Natural killer cell (primary cell): ENCODE measurements at regions not wholly inside any gene's neighbourhood (a gene's known extent, or its start where the extent isn't known, plus 50 kb on each side); places are given as distances from the start of the nearest gene placed in this dataset.

Experiments
- ATAC-seq, 3 donors: fragments of 150-1000 bp in 2 of 3; fragments of 200-7000 bp in 1 of 3; cut with Tn5 transposase; 1 replicate in 1 of 3; 2 replicates in 2 of 3; pipeline ENCODE4 v1.10.0; 2021; ENCODE audit warnings: mild to moderate bottlenecking in 2 of 3, moderate library complexity in 2 of 3
- DNase-seq, 2 donors: peaks; one replicate each; pipeline versions ENCODE4 v3.0.0 to v3.0.0-alpha.2; 2013 to 2021; ENCODE audit warnings: mixed read lengths in 1 of 2
- H3K27ac ChIP-seq: one replicate; pipeline ENCODE4 v1.5.1; 2013; ENCODE audit warnings: mild to moderate bottlenecking, low read length
- H3K27me3 ChIP-seq: one replicate; pipeline ENCODE4 v1.6.1; 2013; ENCODE audit warnings: low read length; ENCODE audit not compliant: control insufficient read depth, insufficient read depth
- H3K36me3 ChIP-seq: one replicate; pipeline ENCODE4 v1.6.1; 2013; ENCODE audit warnings: low read length; ENCODE audit not compliant: control insufficient read depth, insufficient read depth
- H3K4me1 ChIP-seq: one replicate; pipeline ENCODE4 v1.6.1; 2013; ENCODE audit warnings: low read length; ENCODE audit not compliant: control insufficient read depth, insufficient read depth
- H3K4me3 ChIP-seq: one replicate; pipeline ENCODE4 v1.5.1; 2013; ENCODE audit warnings: low read length
- H3K9me3 ChIP-seq: one replicate; pipeline ENCODE4 v1.6.1; 2013; ENCODE audit warnings: low read length; ENCODE audit not compliant: control insufficient read depth, insufficient read depth
- H3K27ac Mint-ChIP-seq, 2 donors: one replicate each; pipeline ENCODE4 v1.8.0; 2022; ENCODE audit warnings: mild to moderate bottlenecking in 2 of 2, mixed read lengths in 2 of 2, moderate library complexity in 1 of 2
- H3K27me3 Mint-ChIP-seq, 2 donors: one replicate each; pipeline ENCODE4 v1.8.0; 2022; ENCODE audit warnings: low read depth in 2 of 2, mixed read lengths in 2 of 2
- H3K36me3 Mint-ChIP-seq: one replicate; pipeline ENCODE4 v1.8.0; 2022; ENCODE audit warnings: mixed read lengths
- H3K4me1 Mint-ChIP-seq, 2 donors: one replicate each; pipeline ENCODE4 v1.8.0; 2022; ENCODE audit warnings: mixed read lengths in 2 of 2
- H3K4me3 Mint-ChIP-seq: one replicate; pipeline ENCODE4 v1.8.0; 2022; ENCODE audit warnings: mild to moderate bottlenecking, moderate library complexity, mixed read lengths
- H3K9me3 Mint-ChIP-seq, 2 donors: one replicate each; pipeline ENCODE4 v1.8.0; 2022; ENCODE audit warnings: mixed read lengths in 2 of 2
- WGBS: methylation state at CpG from one replicate; pipeline ENCODE4 v1.1.7; 2013; ENCODE audit warnings: missing lambda C conversion rate; ENCODE audit not compliant: insufficient coverage; 5-methylcytosine and 5-hydroxymethylcytosine counted together
- intact Hi-C: fragments of 100-400 bp; cut with micrococcal nuclease; formaldehyde crosslinking; loops from one replicate; pipeline ENCODE4 v1.14.2; 2022
- TF ChIP-seq, protein P1 (sequence below): fragments of 200-600 bp; IDR thresholded peaks from one replicate; pipeline ENCODE4 v1.8.0; 2022; ENCODE audit warnings: antibody characterized with exemption

DNA sequence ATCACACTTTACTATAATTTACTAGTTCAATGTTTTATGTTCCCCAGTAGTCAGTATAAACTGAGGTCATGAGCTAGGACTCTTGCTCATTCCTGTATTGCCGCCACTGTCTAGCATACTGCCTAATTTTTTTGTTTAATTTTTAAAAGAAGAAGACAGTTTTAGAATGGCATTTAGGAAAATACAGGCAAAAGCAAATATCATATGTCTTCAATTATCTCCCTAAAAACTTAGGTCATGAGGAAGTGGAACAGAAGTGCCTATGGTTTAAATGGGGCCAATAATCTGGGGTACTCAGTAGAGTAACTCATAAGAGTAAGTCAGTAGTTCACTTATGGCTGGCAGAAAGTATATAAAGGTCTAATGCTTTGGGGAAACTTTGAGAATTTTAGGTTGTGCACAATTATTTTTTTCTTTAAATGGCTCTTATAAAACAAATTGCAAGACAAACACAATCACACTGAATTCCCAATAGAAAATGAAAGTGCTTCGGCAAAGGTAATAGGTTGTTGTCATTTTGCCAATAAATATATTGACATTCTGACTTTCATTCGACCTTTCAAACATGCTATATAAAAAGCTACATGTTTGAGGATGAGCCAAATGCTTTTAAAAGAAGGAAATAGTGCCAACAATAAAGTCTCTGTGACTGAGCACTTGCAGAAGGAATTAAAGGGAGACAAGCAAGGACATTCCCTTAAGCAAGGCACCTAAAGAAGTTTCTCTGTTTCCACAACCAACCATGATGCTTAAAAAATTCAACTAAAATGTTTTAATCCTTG, 390.1 kb downstream of the PDGFC start:
- Histone ChIP-seq H3K27me3 (no peaks in the 10 kb centered on the region), H3K4me3 (no peak overlapping the region), H3K4me1 (no peaks in the 10 kb centered on the region), H3K36me3 (no peaks in the 10 kb centered on the region), H3K9me3 (no peaks in the 10 kb centered on the region), H3K27ac (no peak overlapping the region)
- H3K4me1 Mint-ChIP-seq: no peaks in the 10 kb centered on the region
- intact Hi-C loops: no loop called here
- ATAC-seq (no peak), DNase-seq (no peak)
- no peaks in the 10 kb centered on the region for H3K36me3 Mint-ChIP-seq
- no peak overlapping the region for H3K27ac Mint-ChIP-seq
- peaks cover 11 to 14% of the 10 kb centered on the region in 2 donors for H3K9me3 Mint-ChIP-seq
- H3K27me3 Mint-ChIP-seq: no peaks in the 10 kb centered on the region
- TF ChIP-seq, protein P1, sequence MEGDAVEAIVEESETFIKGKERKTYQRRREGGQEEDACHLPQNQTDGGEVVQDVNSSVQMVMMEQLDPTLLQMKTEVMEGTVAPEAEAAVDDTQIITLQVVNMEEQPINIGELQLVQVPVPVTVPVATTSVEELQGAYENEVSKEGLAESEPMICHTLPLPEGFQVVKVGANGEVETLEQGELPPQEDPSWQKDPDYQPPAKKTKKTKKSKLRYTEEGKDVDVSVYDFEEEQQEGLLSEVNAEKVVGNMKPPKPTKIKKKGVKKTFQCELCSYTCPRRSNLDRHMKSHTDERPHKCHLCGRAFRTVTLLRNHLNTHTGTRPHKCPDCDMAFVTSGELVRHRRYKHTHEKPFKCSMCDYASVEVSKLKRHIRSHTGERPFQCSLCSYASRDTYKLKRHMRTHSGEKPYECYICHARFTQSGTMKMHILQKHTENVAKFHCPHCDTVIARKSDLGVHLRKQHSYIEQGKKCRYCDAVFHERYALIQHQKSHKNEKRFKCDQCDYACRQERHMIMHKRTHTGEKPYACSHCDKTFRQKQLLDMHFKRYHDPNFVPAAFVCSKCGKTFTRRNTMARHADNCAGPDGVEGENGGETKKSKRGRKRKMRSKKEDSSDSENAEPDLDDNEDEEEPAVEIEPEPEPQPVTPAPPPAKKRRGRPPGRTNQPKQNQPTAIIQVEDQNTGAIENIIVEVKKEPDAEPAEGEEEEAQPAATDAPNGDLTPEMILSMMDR: no peak
- WGBS: 86% methylated on average over 1 of the region's 3 CpGs
- no peak overlapping the region for H3K4me3 Mint-ChIP-seq

DNA sequence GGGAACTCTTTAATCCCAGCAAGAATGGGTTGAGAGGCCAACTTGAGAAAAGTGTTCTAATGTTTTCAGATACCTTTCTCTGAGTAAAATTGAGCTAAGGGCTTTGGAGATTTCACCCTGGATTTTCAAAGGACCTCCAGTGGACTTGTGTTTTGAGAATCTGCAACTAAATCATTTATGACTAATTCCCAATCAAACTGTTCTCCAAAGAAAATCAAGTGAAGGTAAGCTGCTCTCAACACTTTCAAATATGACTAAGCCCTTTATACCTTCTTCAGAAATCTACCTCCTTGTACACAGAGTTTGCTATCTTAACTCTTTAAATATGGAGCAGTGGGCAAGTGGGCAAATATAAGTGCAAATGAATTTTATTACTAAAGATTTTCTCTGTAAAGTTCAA, 392.9 kb downstream of the PDGFC start:
- no peak overlapping the region for H3K27ac Mint-ChIP-seq
- no peak overlapping the region for H3K4me3 Mint-ChIP-seq
- Histone ChIP-seq H3K4me1 (no peaks in the 10 kb centered on the region), H3K36me3 (no peaks in the 10 kb centered on the region), H3K4me3 (no peak overlapping the region), H3K9me3 (no peaks in the 10 kb centered on the region), H3K27me3 (no peaks in the 10 kb centered on the region), H3K27ac (no peak overlapping the region)
- intact Hi-C loops: no loop called here
- no peaks in the 10 kb centered on the region for H3K27me3 Mint-ChIP-seq
- no peak for ATAC-seq
- H3K4me1 Mint-ChIP-seq: no peaks in the 10 kb centered on the region
- H3K36me3 Mint-ChIP-seq: no peaks in the 10 kb centered on the region
- no peak for DNase-seq
- TF ChIP-seq, protein P1: no peak
- peaks cover 11 to 13% of the 10 kb centered on the region in 2 donors for H3K9me3 Mint-ChIP-seq

DNA sequence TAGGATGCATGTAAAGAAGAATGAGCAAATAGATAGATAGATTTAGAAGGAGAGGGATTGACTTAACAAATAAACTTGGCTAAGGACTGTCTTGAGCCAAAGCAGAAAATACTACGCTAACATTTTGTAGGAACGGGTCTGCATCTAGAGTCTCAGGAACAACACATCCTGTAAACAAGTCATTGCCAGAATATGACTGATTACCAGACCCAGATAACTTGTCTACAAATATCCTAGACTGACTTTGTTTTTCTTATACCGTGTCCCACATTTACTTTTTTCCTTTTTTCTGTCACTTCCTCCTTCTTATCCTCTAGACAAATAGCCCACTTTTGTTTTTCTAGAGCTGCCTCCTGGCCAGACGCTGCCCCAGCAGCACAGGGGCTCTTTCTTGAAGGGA, 393.6 kb downstream of the PDGFC start:
- no peaks in the 10 kb centered on the region for H3K9me3 ChIP-seq
- ATAC-seq (no peak), DNase-seq (no peak)
- no peaks in the 10 kb centered on the region for H3K4me1 ChIP-seq
- Mint-ChIP-seq H3K36me3 (no peaks in the 10 kb centered on the region), H3K27me3 (no peaks in the 10 kb centered on the region), H3K4me3 (no peak overlapping the region), H3K4me1 (no peaks in the 10 kb centered on the region), H3K27ac (no peak overlapping the region), H3K9me3 (peaks cover 11 to 13% of the 10 kb centered on the region in 2 donors)
- H3K4me3 ChIP-seq: no peak overlapping the region
- WGBS: 50% methylated on average over 4 of the region's 4 CpGs
- intact Hi-C loops: no loop called here
- TF ChIP-seq, protein P1: no peak
- no peaks in the 10 kb centered on the region for H3K27me3 ChIP-seq
- H3K36me3 ChIP-seq: no peaks in the 10 kb centered on the region
- no peak overlapping the region for H3K27ac ChIP-seq

DNA sequence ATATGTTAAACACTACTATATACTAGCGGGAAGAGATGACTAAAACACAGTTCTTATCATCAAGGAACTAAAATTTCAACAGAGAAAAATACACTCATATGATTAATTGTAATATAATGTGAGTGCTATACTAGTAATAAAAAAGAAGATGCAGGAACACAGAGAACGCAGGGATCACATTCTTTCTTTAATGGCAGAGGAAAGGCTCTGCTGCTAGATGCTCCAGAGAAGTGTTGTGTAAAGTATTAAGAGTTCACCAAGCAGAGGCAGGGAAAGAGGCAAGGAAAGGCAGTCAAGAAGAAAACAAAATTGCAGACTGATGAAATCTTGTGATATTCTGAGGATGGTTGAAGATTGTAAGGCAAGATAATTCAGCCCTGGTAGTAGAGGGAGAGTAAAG, 394.7 kb downstream of the PDGFC start:
- Mint-ChIP-seq H3K27ac (no peak overlapping the region), H3K4me1 (no peaks in the 10 kb centered on the region), H3K9me3 (peaks cover 11 to 13% of the 10 kb centered on the region in 2 donors), H3K36me3 (no peaks in the 10 kb centered on the region), H3K27me3 (no peaks in the 10 kb centered on the region), H3K4me3 (no peak overlapping the region)
- H3K36me3 ChIP-seq: no peaks in the 10 kb centered on the region
- WGBS: 89% methylated on average over 1 of the region's 2 CpGs
- DNase-seq (no peak), ATAC-seq (no peak)
- H3K27ac ChIP-seq: no peak overlapping the region
- H3K4me3 ChIP-seq: no peak overlapping the region
- H3K9me3 ChIP-seq: no peaks in the 10 kb centered on the region
- intact Hi-C loops: no loop called here
- no peaks in the 10 kb centered on the region for H3K4me1 ChIP-seq
- no peaks in the 10 kb centered on the region for H3K27me3 ChIP-seq
- TF ChIP-seq, protein P1: no peak
